HCT116 (cell line): ENCODE measurements at regions not wholly inside any gene's neighbourhood (a gene's known extent, or its start where the extent isn't known, plus 50 kb on each side); places are given as distances from the start of the nearest gene placed in this dataset.

Experiments used
- ATAC-seq: fragments of 200-7000 bp; cut with Tn5 transposase; 2 replicates; pipeline ENCODE4 v1.9.1; 2020; ENCODE audit warnings: mild to moderate bottlenecking, moderate library complexity
- BruUV-seq: library from RNA; stranded (reverse); fragments of 400-500 nt; replicated peaks from 2 replicates; lab custom pipeline; 2021; lab: Mats Ljungman, UMichigan
- CTCF ChIA-PET: fragments of 300-600 bp; sonication (Branson Sonifier 250); formaldehyde crosslinking; loops from one replicate; lab custom pipeline; 2021; ENCODE audit warnings: antibody characterized with exemption; lab: Charles Lee
- POLR2A ChIA-PET: fragments of 300-600, 350-600 bp; sonication (Branson Sonifier 250); formaldehyde crosslinking; loops from one replicate; lab custom pipeline; 2021; ENCODE audit warnings: antibody characterized with exemption; lab: Charles Lee
- RAD21 ChIA-PET, 2 experiments: fragments of 300-600 bp; sonication (Branson Sonifier 250); formaldehyde crosslinking; loops; one replicate each; lab custom pipeline; 2023; ENCODE audit warnings: low total read pairs in 2 of 2; ENCODE audit not compliant: uncharacterized antibody in 2 of 2, unreplicated experiment in 2 of 2, low non-redundant PET in 1 of 2; lab: Charles Lee
- DNase-seq: peaks from one replicate; pipeline ENCODE4 v3.0.0-alpha.2; 2010; ENCODE audit warnings: low read depth, low spot score
- H2AFZ ChIP-seq: fragments of 200-600 bp; shearing (Covaris generic), sonication (generic); 2 replicates; pipeline ENCODE4 v1.6.1; 2017; ENCODE audit warnings: low read depth, mixed run types, mixed read lengths, antibody characterized with exemption, low read length; ENCODE audit not compliant: poor library complexity, severe bottlenecking
- H3K27ac ChIP-seq: 2 replicates; pipeline ENCODE4 v1.5.1; 2012; ENCODE audit warnings: low read depth, low read length
- H3K27me3 ChIP-seq: fragments of 200-600 bp; sonication (generic); 2 replicates; pipeline ENCODE4 v1.6.1; 2016; ENCODE audit warnings: mixed run types, low read length, mixed read lengths; ENCODE audit not compliant: insufficient read depth
- H3K36me3 ChIP-seq, 2 experiments: fragments of 200-500 bp in 1 of 2; fragments of 200-600 bp in 1 of 2; sonication (Bioruptor generic) in 1 of 2; sonication (generic) in 1 of 2; 2 replicates each; pipeline versions ENCODE4 v1.5.1 to v1.6.1; 2014 to 2016; ENCODE audit warnings: low read length in 2 of 2, inconsistent platforms in 1 of 2, mixed read lengths in 1 of 2, mixed run types in 1 of 2; ENCODE audit not compliant: insufficient read depth in 2 of 2, control insufficient read depth in 1 of 2
- H3K4me1 ChIP-seq, 2 experiments: fragments of 200-600 bp in 1 of 2; sonication (generic) in 1 of 2; 2 replicates each; pipeline versions ENCODE4 v1.5.1 to v1.6.1; 2012 to 2017; ENCODE audit warnings: low read length in 2 of 2, inconsistent platforms in 1 of 2, mild to moderate bottlenecking in 1 of 2, mixed read lengths in 1 of 2, mixed run types in 1 of 2, moderate library complexity in 1 of 2; ENCODE audit not compliant: insufficient read depth in 2 of 2, control insufficient read depth in 1 of 2
- H3K4me2 ChIP-seq: fragments of 200-600 bp; sonication (generic); 2 replicates; pipeline ENCODE4 v1.6.1; 2017; ENCODE audit warnings: mixed run types, low read length, mixed read lengths
- H3K4me3 ChIP-seq, 2 experiments: fragments of 200-600 bp in 1 of 2; sonication (generic) in 1 of 2; replicated peaks in 1 of 2; 2 replicates each; pipeline ENCODE4 v1.5.1; 2011 to 2016; ENCODE audit warnings: low read length in 2 of 2, control low read depth in 1 of 2, low read depth in 1 of 2, mild to moderate bottlenecking in 1 of 2, mixed read lengths in 1 of 2, mixed run types in 1 of 2
- H3K79me2 ChIP-seq: fragments of 200-600 bp; sonication (generic); 2 replicates; pipeline ENCODE4 v1.6.1; 2017; ENCODE audit warnings: mild to moderate bottlenecking, mixed run types, low read length, moderate library complexity, mixed read lengths; ENCODE audit not compliant: insufficient read depth
- H3K9ac ChIP-seq: fragments of 200-600 bp; sonication (generic); 2 replicates; pipeline ENCODE4 v1.6.1; 2016; ENCODE audit warnings: low read length, mixed read lengths
- H3K9me2 ChIP-seq: fragments of 200-600 bp; sonication (generic), shearing (Covaris generic); 2 replicates; pipeline ENCODE4 v1.6.1; 2017; ENCODE audit warnings: mixed run types, mild to moderate bottlenecking, moderate library complexity; ENCODE audit not compliant: insufficient read depth
- H3K9me3 ChIP-seq, 2 experiments: fragments of 200-500 bp in 1 of 2; fragments of 200-600 bp in 1 of 2; sonication (Bioruptor generic) in 1 of 2; sonication (generic) in 1 of 2; 2 replicates each; pipeline ENCODE4 v1.6.1; 2014 to 2017; ENCODE audit warnings: low read length in 2 of 2, mixed read lengths in 2 of 2, inconsistent platforms in 1 of 2, low read depth in 1 of 2, mild to moderate bottlenecking in 1 of 2, mixed run types in 1 of 2, moderate library complexity in 1 of 2; ENCODE audit not compliant: control insufficient read depth in 1 of 2, insufficient read depth in 1 of 2
- H4K20me1 ChIP-seq: fragments of 200-600 bp; sonication (generic), shearing (Covaris generic); 2 replicates; pipeline ENCODE4 v1.6.1; 2017; ENCODE audit warnings: mixed run types, mild to moderate bottlenecking, moderate library complexity; ENCODE audit not compliant: insufficient read depth
- CBX3 ChIP-seq: IDR thresholded peaks from 2 replicates; pipeline ENCODE4 v1.6.1; 2012; ENCODE audit warnings: low read depth
- CEBPB ChIP-seq: IDR thresholded peaks from 2 replicates; pipeline ENCODE4 v1.6.1; 2012; ENCODE audit warnings: low read depth
- EGR1 ChIP-seq: IDR thresholded peaks from 2 replicates; pipeline ENCODE4 v1.6.1; 2012; ENCODE audit warnings: low read depth
- EZH2 ChIP-seq: fragments of 200-600 bp; sonication (generic); IDR thresholded peaks from 2 replicates; pipeline ENCODE4 v1.6.1; 2017; ENCODE audit warnings: antibody characterized with exemption, mixed run types
- EZH2phosphoT487 ChIP-seq: fragments of 200-600 bp; IDR thresholded peaks from 2 replicates; pipeline ENCODE4 v1.6.1; 2018; ENCODE audit warnings: antibody characterized with exemption, borderline replicate concordance
- FOSL1 ChIP-seq: IDR thresholded peaks from 2 replicates; pipeline ENCODE4 v1.6.1; 2012; ENCODE audit warnings: low read depth
- POLR2A ChIP-seq: IDR thresholded peaks from 2 replicates; pipeline ENCODE4 v1.7.0; 2011; ENCODE audit warnings: borderline replicate concordance; ENCODE audit not compliant: insufficient read depth, insufficient read length; ENCODE audit errors: extremely low read depth
- RAD21 ChIP-seq: IDR thresholded peaks from 2 replicates; pipeline ENCODE4 v1.6.1; 2012; ENCODE audit warnings: low read depth, mild to moderate bottlenecking
- SIN3A ChIP-seq: IDR thresholded peaks from 2 replicates; pipeline ENCODE4 v1.6.1; 2012; ENCODE audit warnings: low read depth
- SRF ChIP-seq: IDR thresholded peaks from 2 replicates; pipeline ENCODE4 v1.6.1; 2012; ENCODE audit warnings: low read depth
- YY1 ChIP-seq: IDR thresholded peaks from 2 replicates; pipeline ENCODE4 v1.6.1; 2011; ENCODE audit warnings: low read length, low read depth, moderate library complexity, mild to moderate bottlenecking; ENCODE audit not compliant: insufficient replicate concordance; ENCODE audit errors: extremely low read depth
- intact Hi-C: fragments of 100-400 bp; cut with micrococcal nuclease; formaldehyde crosslinking; loops from 2 replicates; pipeline ENCODE4 v1.10.0; 2022
- TF ChIP-seq, protein P1 (sequence below), 3 experiments: fragments of 200-600 bp in 1 of 3; sonication (generic) in 1 of 3; IDR thresholded peaks in 2 of 3; conservative IDR thresholded peaks in 1 of 3; 2 replicates each; pipeline ENCODE4 v1.5.1; 2012 to 2017; ENCODE audit warnings: low read depth in 2 of 3, low read length in 2 of 3, antibody characterized with exemption in 1 of 3, borderline replicate concordance in 1 of 3, control low read depth in 1 of 3, mild to moderate bottlenecking in 1 of 3, mixed read lengths in 1 of 3, mixed run types in 1 of 3, moderate library complexity in 1 of 3; ENCODE audit not compliant: insufficient read depth in 1 of 3
- TF ChIP-seq, protein P2 (sequence below): IDR thresholded peaks from 2 replicates; pipeline ENCODE4 v1.6.1; 2012
- TF ChIP-seq, protein P3 (sequence below): IDR thresholded peaks from 2 replicates; pipeline ENCODE4 v1.6.1; 2012
- TF ChIP-seq, protein P4 (sequence below): IDR thresholded peaks from 2 replicates; pipeline ENCODE4 v1.6.1; 2011; ENCODE audit warnings: mild to moderate bottlenecking, low read length, moderate library complexity; ENCODE audit not compliant: insufficient replicate concordance; ENCODE audit errors: extremely low read depth
- TF ChIP-seq, protein P5 (sequence below): IDR thresholded peaks from 2 replicates; pipeline ENCODE4 v1.6.1; 2012; ENCODE audit warnings: low read depth

DNA sequence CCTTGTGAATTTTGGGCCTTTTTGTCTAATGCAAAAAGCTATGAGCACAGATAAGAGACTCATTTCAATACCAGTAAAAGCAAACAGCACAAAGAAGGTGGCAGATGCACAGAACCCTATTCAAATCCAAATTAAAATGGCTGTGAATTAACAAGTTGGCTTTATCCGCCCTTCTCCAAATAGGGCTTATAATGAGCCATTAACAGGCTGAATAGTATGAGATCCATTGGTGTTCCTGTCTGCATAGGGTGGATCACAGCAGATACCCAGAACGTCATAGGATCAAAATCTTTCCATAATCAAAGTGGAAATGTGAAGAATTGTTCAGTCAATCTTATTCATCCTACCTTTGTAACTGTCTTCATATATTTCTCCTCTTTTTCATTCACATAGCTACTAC, 282.4 kb upstream of the UMPS start:
- DNase-seq (no peak), ATAC-seq (no peak)
- Histone ChIP-seq H3K79me2 (no peaks in the 10 kb centered on the region), H3K4me2 (no peak overlapping the region), H3K27me3 (peaks cover 64% of the 10 kb centered on the region), H3K36me3 (no peaks in the 10 kb centered on the region), H3K9me2 (no peaks in the 10 kb centered on the region), H3K27ac (no peak overlapping the region), H3K4me3 (no peak overlapping the region), H3K9me3 (no peaks in the 10 kb centered on the region), H3K4me1 (no peaks in the 10 kb centered on the region), H2AFZ (no peak overlapping the region)
- BruUV-seq, result no TSS peak
- ChIA-PET POLR2A (no interaction called here), RAD21 (no interaction called here), CTCF (no interaction called here)
- intact Hi-C loops, result no loop called here
- TF ChIP-seq YY1 (no peak), CEBPB (no peak), SRF (no peak), CBX3 (no peak), EZH2 (no peak), POLR2A (no peak), EZH2phosphoT487 (no peak), SIN3A (no peak), RAD21 (no peak), FOSL1 (no peak), EGR1 (no peak)
- TF ChIP-seq, protein P1, sequence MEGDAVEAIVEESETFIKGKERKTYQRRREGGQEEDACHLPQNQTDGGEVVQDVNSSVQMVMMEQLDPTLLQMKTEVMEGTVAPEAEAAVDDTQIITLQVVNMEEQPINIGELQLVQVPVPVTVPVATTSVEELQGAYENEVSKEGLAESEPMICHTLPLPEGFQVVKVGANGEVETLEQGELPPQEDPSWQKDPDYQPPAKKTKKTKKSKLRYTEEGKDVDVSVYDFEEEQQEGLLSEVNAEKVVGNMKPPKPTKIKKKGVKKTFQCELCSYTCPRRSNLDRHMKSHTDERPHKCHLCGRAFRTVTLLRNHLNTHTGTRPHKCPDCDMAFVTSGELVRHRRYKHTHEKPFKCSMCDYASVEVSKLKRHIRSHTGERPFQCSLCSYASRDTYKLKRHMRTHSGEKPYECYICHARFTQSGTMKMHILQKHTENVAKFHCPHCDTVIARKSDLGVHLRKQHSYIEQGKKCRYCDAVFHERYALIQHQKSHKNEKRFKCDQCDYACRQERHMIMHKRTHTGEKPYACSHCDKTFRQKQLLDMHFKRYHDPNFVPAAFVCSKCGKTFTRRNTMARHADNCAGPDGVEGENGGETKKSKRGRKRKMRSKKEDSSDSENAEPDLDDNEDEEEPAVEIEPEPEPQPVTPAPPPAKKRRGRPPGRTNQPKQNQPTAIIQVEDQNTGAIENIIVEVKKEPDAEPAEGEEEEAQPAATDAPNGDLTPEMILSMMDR (IDR thresholded peaks at IDR 0.05 in 2 of 3, conservative IDR thresholded peaks at IDR 0.05 in 1 of 3; ENCODE audit: borderline replicate concordance in 1 of 3, insufficient read depth in 1 of 3, low read depth in 2 of 3, low read length in 2 of 3), result no peak
- TF ChIP-seq, protein P2, sequence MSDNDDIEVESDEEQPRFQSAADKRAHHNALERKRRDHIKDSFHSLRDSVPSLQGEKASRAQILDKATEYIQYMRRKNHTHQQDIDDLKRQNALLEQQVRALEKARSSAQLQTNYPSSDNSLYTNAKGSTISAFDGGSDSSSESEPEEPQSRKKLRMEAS, result no peak
- TF ChIP-seq, protein P3, sequence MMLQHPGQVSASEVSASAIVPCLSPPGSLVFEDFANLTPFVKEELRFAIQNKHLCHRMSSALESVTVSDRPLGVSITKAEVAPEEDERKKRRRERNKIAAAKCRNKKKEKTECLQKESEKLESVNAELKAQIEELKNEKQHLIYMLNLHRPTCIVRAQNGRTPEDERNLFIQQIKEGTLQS, result no peak
- TF ChIP-seq, protein P4, sequence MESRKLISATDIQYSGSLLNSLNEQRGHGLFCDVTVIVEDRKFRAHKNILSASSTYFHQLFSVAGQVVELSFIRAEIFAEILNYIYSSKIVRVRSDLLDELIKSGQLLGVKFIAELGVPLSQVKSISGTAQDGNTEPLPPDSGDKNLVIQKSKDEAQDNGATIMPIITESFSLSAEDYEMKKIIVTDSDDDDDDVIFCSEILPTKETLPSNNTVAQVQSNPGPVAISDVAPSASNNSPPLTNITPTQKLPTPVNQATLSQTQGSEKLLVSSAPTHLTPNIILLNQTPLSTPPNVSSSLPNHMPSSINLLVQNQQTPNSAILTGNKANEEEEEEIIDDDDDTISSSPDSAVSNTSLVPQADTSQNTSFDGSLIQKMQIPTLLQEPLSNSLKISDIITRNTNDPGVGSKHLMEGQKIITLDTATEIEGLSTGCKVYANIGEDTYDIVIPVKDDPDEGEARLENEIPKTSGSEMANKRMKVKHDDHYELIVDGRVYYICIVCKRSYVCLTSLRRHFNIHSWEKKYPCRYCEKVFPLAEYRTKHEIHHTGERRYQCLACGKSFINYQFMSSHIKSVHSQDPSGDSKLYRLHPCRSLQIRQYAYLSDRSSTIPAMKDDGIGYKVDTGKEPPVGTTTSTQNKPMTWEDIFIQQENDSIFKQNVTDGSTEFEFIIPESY, result no peak
- TF ChIP-seq, protein P5, sequence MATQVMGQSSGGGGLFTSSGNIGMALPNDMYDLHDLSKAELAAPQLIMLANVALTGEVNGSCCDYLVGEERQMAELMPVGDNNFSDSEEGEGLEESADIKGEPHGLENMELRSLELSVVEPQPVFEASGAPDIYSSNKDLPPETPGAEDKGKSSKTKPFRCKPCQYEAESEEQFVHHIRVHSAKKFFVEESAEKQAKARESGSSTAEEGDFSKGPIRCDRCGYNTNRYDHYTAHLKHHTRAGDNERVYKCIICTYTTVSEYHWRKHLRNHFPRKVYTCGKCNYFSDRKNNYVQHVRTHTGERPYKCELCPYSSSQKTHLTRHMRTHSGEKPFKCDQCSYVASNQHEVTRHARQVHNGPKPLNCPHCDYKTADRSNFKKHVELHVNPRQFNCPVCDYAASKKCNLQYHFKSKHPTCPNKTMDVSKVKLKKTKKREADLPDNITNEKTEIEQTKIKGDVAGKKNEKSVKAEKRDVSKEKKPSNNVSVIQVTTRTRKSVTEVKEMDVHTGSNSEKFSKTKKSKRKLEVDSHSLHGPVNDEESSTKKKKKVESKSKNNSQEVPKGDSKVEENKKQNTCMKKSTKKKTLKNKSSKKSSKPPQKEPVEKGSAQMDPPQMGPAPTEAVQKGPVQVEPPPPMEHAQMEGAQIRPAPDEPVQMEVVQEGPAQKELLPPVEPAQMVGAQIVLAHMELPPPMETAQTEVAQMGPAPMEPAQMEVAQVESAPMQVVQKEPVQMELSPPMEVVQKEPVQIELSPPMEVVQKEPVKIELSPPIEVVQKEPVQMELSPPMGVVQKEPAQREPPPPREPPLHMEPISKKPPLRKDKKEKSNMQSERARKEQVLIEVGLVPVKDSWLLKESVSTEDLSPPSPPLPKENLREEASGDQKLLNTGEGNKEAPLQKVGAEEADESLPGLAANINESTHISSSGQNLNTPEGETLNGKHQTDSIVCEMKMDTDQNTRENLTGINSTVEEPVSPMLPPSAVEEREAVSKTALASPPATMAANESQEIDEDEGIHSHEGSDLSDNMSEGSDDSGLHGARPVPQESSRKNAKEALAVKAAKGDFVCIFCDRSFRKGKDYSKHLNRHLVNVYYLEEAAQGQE, result no peak
- TF ChIP-seq, all 23 proteins: peak for 0
- no peaks in the 10 kb centered on the region for H4K20me1 ChIP-seq
- H3K9ac ChIP-seq, result no peak overlapping the region
